GM23248 (cell line): ENCODE measurements at regions not wholly inside any gene's neighbourhood (a gene's known extent, or its start where the extent isn't known, plus 50 kb on each side); places are given as distances from the start of the nearest gene placed in this dataset.

Experiments
- EZH2 ChIP-seq: fragments of 200-600 bp; sonication (generic); IDR thresholded peaks from 2 replicates; pipeline ENCODE4 v1.6.1; 2018; ENCODE audit warnings: antibody characterized with exemption, mild to moderate bottlenecking; ENCODE audit not compliant: insufficient read depth, poor library complexity, severe bottlenecking
- EZH2phosphoT487 ChIP-seq: fragments of 200-600 bp; sonication (generic); IDR thresholded peaks from 2 replicates; pipeline ENCODE4 v1.6.1; 2018; ENCODE audit warnings: antibody characterized with exemption, moderate library complexity, mild to moderate bottlenecking, low read depth; ENCODE audit not compliant: insufficient read depth

DNA sequence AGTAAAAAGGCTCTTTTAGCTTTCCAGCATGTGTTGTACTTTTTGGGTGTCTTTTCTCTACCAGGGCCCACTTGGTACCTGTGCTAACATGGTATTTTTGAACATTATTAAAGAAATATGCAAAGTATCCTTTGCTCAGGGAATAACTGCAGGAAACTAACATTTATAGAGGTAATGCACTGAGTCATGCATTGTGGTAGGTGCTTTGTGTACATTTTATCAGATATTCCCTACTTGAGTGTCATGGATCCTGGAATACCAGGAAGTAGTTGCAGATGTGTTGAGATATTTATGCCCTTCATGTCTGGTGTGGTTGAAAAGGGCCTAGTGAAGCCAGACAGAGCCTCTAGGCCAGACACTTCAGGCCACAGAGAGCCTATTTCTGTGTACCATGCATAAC lies 215.5 kb upstream of the CYRIA start:
- TF ChIP-seq EZH2phosphoT487: no peak
- TF ChIP-seq EZH2: no peak
